HG03378 (cell line): ENCODE measurements at regions not wholly inside any gene's neighbourhood (a gene's known extent, or its start where the extent isn't known, plus 50 kb on each side); places are given as distances from the start of the nearest gene placed in this dataset.

ENCODE experiments used
- ATAC-seq: cut with Tn5 transposase; IDR thresholded peaks from one replicate; pipeline ENCODE4 v1.9.1; 2021; ENCODE audit warnings: mild to moderate bottlenecking, moderate library complexity; ENCODE audit not compliant: unreplicated experiment

GRCh38 chr14:85102591-85102990, 427.4 kb upstream of the FLRT2 start:
- ATAC-seq: no peak

GRCh38 chr14:85106506-85106905, 423.4 kb upstream of the FLRT2 start:
- ATAC-seq: no peak

GRCh38 chr14:85112762-85113161, 417.2 kb upstream of the FLRT2 start:
- no peak for ATAC-seq

GRCh38 chr14:85115921-85116320, 414.0 kb upstream of the FLRT2 start:
- ATAC-seq: no peak

GRCh38 chr14:85118274-85118673, 411.7 kb upstream of the FLRT2 start:
- ATAC-seq: no peak

GRCh38 chr14:85122690-85123089, 407.3 kb upstream of the FLRT2 start:
- no peak for ATAC-seq

- no peak for ATAC-seq
These were observed 406.2 kb upstream of the FLRT2 start for GRCh38 chr14:85123755-85124154.

GRCh38 chr14:85124631-85125290, 405.2 kb upstream of the FLRT2 start:
- ATAC-seq: no peak

GRCh38 chr14:85125291-85125670, 404.7 kb upstream of the FLRT2 start:
- ATAC-seq: no peak

- no peak for ATAC-seq
These were observed 400.0 kb upstream of the FLRT2 start for GRCh38 chr14:85129921-85130320.

- no peak for ATAC-seq
These were observed 398.6 kb upstream of the FLRT2 start for GRCh38 chr14:85131226-85131922.

- no peak for ATAC-seq
These were observed 387.0 kb upstream of the FLRT2 start for GRCh38 chr14:85142982-85143381.

- ATAC-seq: no peak
These were observed 383.2 kb upstream of the FLRT2 start for GRCh38 chr14:85146779-85147178.

- ATAC-seq: no peak
These were observed 379.8 kb upstream of the FLRT2 start for GRCh38 chr14:85150166-85150565.

GRCh38 chr14:85154714-85155113, 375.2 kb upstream of the FLRT2 start:
- ATAC-seq: no peak

- ATAC-seq: no peak
These were observed 373.6 kb upstream of the FLRT2 start for GRCh38 chr14:85156319-85156718.

GRCh38 chr14:85159726-85160125, 370.2 kb upstream of the FLRT2 start:
- ATAC-seq: no peak

GRCh38 chr14:85165094-85165493, 364.9 kb upstream of the FLRT2 start:
- ATAC-seq: no peak

GRCh38 chr14:85169381-85169780, 360.6 kb upstream of the FLRT2 start:
- no peak for ATAC-seq

- ATAC-seq: no peak
These were observed 357.7 kb upstream of the FLRT2 start for GRCh38 chr14:85172290-85172689.

- no peak for ATAC-seq
These were observed 357.0 kb upstream of the FLRT2 start for GRCh38 chr14:85172889-85173477.

- no peak for ATAC-seq
These were observed 354.4 kb upstream of the FLRT2 start for GRCh38 chr14:85175556-85175955.
